HL-60 (cell line): ENCODE measurements at regions not wholly inside any gene's neighbourhood (a gene's known extent, or its start where the extent isn't known, plus 50 kb on each side); places are given as distances from the start of the nearest gene placed in this dataset.

Experiments
- DNase-seq, 2 experiments: peaks; one replicate each; pipeline ENCODE4 v3.0.0-alpha.2; 2010 to 2020; ENCODE audit warnings: low read depth in 1 of 2, low spot score in 1 of 2
- H3K27ac ChIP-seq: fragments of 250-450 bp; sonication (Bioruptor Pico); replicated peaks from 2 replicates; pipeline ENCODE4 v1.5.1; 2020; ENCODE audit warnings: mild to moderate bottlenecking, moderate library complexity
- H3K27me3 ChIP-seq: fragments of 250-450 bp; sonication (Bioruptor Pico); 2 replicates; pipeline ENCODE4 v1.5.1; 2021; ENCODE audit warnings: mild to moderate bottlenecking, moderate library complexity; ENCODE audit not compliant: insufficient read depth, poor library complexity, severe bottlenecking
- H3K4me3 ChIP-seq: replicated peaks from 2 replicates; pipeline ENCODE4 v1.5.1; 2011; ENCODE audit warnings: mild to moderate bottlenecking, control low read depth, low read length; ENCODE audit not compliant: insufficient read depth
- GABPA ChIP-seq: IDR thresholded peaks from 2 replicates; pipeline ENCODE4 v1.6.1; 2012; ENCODE audit warnings: low read depth
- POLR2AphosphoS5 ChIP-seq: IDR thresholded peaks from 2 replicates; pipeline ENCODE4 v1.6.1; 2012; ENCODE audit warnings: low read depth
- SPI1 ChIP-seq: IDR thresholded peaks from 2 replicates; pipeline ENCODE4 v1.6.1; 2012; ENCODE audit warnings: low read depth, mild to moderate bottlenecking, borderline replicate concordance
- TF ChIP-seq, protein P1 (sequence below): IDR thresholded peaks from 2 replicates; pipeline ENCODE4 v1.6.1; 2012; ENCODE audit warnings: low read depth; ENCODE audit not compliant: insufficient replicate concordance
- TF ChIP-seq, protein P2 (sequence below): IDR thresholded peaks from one replicate; pipeline ENCODE4 v1.5.1; 2011; ENCODE audit warnings: low read length, control low read depth, inconsistent platforms; ENCODE audit not compliant: insufficient read depth

DNA sequence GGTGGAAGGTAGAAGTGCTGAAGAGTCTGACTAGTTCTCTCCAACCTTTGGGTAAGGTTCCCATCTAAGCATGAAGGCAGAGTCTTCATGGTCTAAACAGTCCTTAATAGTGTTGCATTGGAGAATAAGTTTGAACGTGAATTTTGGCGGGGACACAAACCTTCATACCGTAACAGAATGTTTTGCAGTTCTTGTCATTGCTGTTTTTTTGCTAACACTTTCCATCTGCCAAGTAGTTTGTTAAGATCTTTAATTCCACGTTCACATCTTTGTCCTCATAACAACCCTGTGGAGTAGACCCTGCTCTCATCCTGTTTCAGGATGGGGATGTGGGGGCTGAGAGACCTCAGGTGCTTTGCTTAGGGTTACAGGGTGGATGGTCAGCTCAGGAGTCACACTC is 936.9 kb upstream of the EEF2KMT start:
- TF ChIP-seq POLR2AphosphoS5 (no peak), SPI1 (no peak), GABPA (no peak)
- TF ChIP-seq, protein P1, sequence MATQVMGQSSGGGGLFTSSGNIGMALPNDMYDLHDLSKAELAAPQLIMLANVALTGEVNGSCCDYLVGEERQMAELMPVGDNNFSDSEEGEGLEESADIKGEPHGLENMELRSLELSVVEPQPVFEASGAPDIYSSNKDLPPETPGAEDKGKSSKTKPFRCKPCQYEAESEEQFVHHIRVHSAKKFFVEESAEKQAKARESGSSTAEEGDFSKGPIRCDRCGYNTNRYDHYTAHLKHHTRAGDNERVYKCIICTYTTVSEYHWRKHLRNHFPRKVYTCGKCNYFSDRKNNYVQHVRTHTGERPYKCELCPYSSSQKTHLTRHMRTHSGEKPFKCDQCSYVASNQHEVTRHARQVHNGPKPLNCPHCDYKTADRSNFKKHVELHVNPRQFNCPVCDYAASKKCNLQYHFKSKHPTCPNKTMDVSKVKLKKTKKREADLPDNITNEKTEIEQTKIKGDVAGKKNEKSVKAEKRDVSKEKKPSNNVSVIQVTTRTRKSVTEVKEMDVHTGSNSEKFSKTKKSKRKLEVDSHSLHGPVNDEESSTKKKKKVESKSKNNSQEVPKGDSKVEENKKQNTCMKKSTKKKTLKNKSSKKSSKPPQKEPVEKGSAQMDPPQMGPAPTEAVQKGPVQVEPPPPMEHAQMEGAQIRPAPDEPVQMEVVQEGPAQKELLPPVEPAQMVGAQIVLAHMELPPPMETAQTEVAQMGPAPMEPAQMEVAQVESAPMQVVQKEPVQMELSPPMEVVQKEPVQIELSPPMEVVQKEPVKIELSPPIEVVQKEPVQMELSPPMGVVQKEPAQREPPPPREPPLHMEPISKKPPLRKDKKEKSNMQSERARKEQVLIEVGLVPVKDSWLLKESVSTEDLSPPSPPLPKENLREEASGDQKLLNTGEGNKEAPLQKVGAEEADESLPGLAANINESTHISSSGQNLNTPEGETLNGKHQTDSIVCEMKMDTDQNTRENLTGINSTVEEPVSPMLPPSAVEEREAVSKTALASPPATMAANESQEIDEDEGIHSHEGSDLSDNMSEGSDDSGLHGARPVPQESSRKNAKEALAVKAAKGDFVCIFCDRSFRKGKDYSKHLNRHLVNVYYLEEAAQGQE, result no peak
- TF ChIP-seq, protein P2, sequence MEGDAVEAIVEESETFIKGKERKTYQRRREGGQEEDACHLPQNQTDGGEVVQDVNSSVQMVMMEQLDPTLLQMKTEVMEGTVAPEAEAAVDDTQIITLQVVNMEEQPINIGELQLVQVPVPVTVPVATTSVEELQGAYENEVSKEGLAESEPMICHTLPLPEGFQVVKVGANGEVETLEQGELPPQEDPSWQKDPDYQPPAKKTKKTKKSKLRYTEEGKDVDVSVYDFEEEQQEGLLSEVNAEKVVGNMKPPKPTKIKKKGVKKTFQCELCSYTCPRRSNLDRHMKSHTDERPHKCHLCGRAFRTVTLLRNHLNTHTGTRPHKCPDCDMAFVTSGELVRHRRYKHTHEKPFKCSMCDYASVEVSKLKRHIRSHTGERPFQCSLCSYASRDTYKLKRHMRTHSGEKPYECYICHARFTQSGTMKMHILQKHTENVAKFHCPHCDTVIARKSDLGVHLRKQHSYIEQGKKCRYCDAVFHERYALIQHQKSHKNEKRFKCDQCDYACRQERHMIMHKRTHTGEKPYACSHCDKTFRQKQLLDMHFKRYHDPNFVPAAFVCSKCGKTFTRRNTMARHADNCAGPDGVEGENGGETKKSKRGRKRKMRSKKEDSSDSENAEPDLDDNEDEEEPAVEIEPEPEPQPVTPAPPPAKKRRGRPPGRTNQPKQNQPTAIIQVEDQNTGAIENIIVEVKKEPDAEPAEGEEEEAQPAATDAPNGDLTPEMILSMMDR, result no peak
- Histone ChIP-seq H3K4me3 (no peak overlapping the region), H3K27ac (no peak overlapping the region), H3K27me3 (no peaks in the 10 kb centered on the region)
- DNase-seq, result no peak

DNA sequence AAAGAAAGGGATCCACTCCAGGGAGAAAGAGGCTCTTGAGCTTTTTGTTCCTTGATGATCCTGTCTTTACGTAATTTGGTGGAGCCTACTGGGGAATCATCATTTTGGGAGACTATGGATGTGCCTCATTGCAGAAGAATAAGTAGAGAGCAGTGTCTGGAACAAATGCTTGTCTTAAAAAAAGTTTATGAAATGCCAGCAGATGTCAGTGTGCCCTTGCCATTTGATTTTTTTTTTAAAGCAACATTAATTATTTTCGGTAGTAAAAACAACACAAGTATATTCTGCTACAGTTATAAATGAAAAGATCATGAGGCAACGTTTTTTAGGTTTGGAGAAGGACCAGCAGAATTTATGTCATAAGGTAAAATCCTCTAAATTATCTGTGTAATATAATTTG is 934.8 kb upstream of the EEF2KMT start:
- no peaks in the 10 kb centered on the region for H3K27me3 ChIP-seq
- DNase-seq, result no peak
- H3K4me3 ChIP-seq, result no peak overlapping the region
- no peak overlapping the region for H3K27ac ChIP-seq
- TF ChIP-seq, protein P2, result no peak
- TF ChIP-seq, protein P1, result no peak
- TF ChIP-seq SPI1 (no peak), GABPA (no peak), POLR2AphosphoS5 (no peak)

DNA sequence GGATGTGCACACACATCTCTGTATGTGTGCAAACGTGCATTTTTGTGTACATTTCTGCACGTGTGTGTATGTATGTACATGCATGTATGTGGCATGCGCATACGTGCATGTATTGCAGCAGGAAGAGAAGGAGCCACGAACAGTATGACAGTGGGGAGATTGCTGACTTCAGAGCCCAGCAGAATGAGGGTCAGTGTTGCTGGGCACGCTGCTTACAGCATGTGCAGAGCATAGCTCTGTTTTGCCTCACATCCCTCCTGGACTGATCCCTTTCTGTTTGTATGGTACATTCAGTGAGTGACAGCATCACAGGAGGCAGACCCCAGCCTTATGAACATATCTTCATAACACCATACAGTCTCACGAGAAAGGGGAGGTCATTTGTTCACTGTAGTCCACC is 934.0 kb upstream of the EEF2KMT start:
- TF ChIP-seq, protein P1, result no peak
- TF ChIP-seq, protein P2, result no peak
- TF ChIP-seq POLR2AphosphoS5, result no peak
- TF ChIP-seq SPI1, result no peak
- TF ChIP-seq GABPA, result no peak
- DNase-seq, result no peak
- Histone ChIP-seq H3K4me3 (no peak overlapping the region), H3K27me3 (no peaks in the 10 kb centered on the region), H3K27ac (no peak overlapping the region)
